MV-4-11 (cell line): ENCODE measurements at regions not wholly inside any gene's neighbourhood (a gene's known extent, or its start where the extent isn't known, plus 50 kb on each side); places are given as distances from the start of the nearest gene placed in this dataset.
"Not testable (repeated sequence)": the region's sequence is repeated elsewhere in the genome, so short reads cannot be mapped to it uniquely, and the experiment has no call there.

ENCODE experiments used
- DNase-seq: peaks from one replicate; lab custom pipeline; 2025; lab: John Stamatoyannopoulos, UW

GRCh38 chr2:16756831-16757644 lies 91.4 kb upstream of the CYRIA start:
- peak; percentile 69 for DNase-seq

- no peak for DNase-seq
Measured at GRCh38 chr2:16755442-16755841, 89.8 kb upstream of the CYRIA start.

- DNase-seq: not testable (repeated sequence)
Measured at GRCh38 chr2:16753025-16753424, 87.4 kb upstream of the CYRIA start.

- not testable (repeated sequence) for DNase-seq
Measured at GRCh38 chr2:16750925-16751214, 85.2 kb upstream of the CYRIA start.

GRCh38 chr2:16750175-16750924 lies 84.7 kb upstream of the CYRIA start:
- DNase-seq: no peak

GRCh38 chr2:16748511-16749266 lies 83.1 kb upstream of the CYRIA start:
- peak; percentile 35 for DNase-seq

- no peak for DNase-seq
Measured at GRCh38 chr2:16747689-16748088, 82.1 kb upstream of the CYRIA start.

GRCh38 chr2:16747257-16747656 lies 81.6 kb upstream of the CYRIA start:
- no peak for DNase-seq

GRCh38 chr2:16746833-16747232 lies 81.2 kb upstream of the CYRIA start:
- no peak for DNase-seq

GRCh38 chr2:16746329-16746728 lies 80.7 kb upstream of the CYRIA start:
- DNase-seq: no peak

GRCh38 chr2:16745466-16745865 lies 79.8 kb upstream of the CYRIA start:
- peak; percentile 20 for DNase-seq

GRCh38 chr2:16744521-16744920 lies 78.9 kb upstream of the CYRIA start:
- DNase-seq: no peak

- no peak for DNase-seq
Measured at GRCh38 chr2:16742026-16742425, 76.4 kb upstream of the CYRIA start.

- DNase-seq: no peak
Measured at GRCh38 chr2:16741498-16741897, 75.9 kb upstream of the CYRIA start.

GRCh38 chr2:16739778-16740581 lies 74.3 kb upstream of the CYRIA start:
- no peak for DNase-seq

- DNase-seq: no peak
Measured at GRCh38 chr2:16738361-16739225, 73.0 kb upstream of the CYRIA start.

GRCh38 chr2:16737812-16738211 lies 72.2 kb upstream of the CYRIA start:
- no peak for DNase-seq

GRCh38 chr2:16736633-16737032 lies 71.0 kb upstream of the CYRIA start:
- DNase-seq: no peak

GRCh38 chr2:16729335-16729734 lies 63.7 kb upstream of the CYRIA start:
- DNase-seq: no peak

- DNase-seq: no peak
Measured at GRCh38 chr2:16728351-16729136, 62.9 kb upstream of the CYRIA start.
